SU-DHL-6 (cell line): ENCODE measurements at regions not wholly inside any gene's neighbourhood (a gene's known extent, or its start where the extent isn't known, plus 50 kb on each side); places are given as distances from the start of the nearest gene placed in this dataset.

Experiments used
- EZH2phosphoT487 ChIP-seq: fragments of 200-600 bp; sonication (generic), shearing (Covaris generic); conservative IDR thresholded peaks from 2 replicates; pipeline ENCODE4 v1.6.1; 2018; ENCODE audit warnings: mild to moderate bottlenecking, antibody characterized with exemption, low read length, moderate library complexity, mixed read lengths
- TF ChIP-seq, protein P1 (sequence below): fragments of 200-600 bp; sonication (generic); IDR thresholded peaks from one replicate; pipeline ENCODE4 v1.5.1; 2017; ENCODE audit warnings: antibody characterized with exemption, mild to moderate bottlenecking, low read length, moderate library complexity; ENCODE audit not compliant: insufficient read depth, poor library complexity, severe bottlenecking

DNA sequence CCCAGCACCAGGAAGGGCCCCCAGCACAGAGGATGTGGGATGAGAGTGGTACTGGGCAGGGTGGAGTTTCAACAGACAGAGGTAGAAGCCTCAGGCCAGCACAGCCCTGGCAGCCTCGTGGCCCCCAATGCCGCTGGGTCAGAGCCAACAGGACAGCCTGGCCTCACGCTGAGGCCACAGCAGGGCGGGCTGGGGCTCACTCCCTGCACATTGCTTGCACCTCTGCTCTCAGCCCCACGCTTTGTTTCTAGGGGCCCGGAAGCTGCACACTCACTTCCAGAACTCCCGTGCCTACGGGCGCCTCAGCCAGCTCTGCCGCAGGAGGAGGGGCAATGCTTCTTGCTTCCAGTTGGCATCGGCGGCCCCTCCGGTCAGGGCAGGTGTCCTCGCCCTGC, 72.9 kb downstream of the SIK1 start:
- TF ChIP-seq, protein P1, sequence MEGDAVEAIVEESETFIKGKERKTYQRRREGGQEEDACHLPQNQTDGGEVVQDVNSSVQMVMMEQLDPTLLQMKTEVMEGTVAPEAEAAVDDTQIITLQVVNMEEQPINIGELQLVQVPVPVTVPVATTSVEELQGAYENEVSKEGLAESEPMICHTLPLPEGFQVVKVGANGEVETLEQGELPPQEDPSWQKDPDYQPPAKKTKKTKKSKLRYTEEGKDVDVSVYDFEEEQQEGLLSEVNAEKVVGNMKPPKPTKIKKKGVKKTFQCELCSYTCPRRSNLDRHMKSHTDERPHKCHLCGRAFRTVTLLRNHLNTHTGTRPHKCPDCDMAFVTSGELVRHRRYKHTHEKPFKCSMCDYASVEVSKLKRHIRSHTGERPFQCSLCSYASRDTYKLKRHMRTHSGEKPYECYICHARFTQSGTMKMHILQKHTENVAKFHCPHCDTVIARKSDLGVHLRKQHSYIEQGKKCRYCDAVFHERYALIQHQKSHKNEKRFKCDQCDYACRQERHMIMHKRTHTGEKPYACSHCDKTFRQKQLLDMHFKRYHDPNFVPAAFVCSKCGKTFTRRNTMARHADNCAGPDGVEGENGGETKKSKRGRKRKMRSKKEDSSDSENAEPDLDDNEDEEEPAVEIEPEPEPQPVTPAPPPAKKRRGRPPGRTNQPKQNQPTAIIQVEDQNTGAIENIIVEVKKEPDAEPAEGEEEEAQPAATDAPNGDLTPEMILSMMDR, result no peak
- no peak for TF ChIP-seq EZH2phosphoT487
